ENCODE measurements at regions not wholly inside any gene's neighbourhood (a gene's known extent, or its start where the extent isn't known, plus 50 kb on each side); places are given as distances from the start of the nearest gene placed in this dataset.

- FAIRE-seq (no peak), ATAC-seq (no peak), DNase-seq (ENCODE audit: low read depth in 1 of 2, low spot score in 1 of 2) (no peak)
- H3K27ac ChIP-seq: no peak overlapping the region
- H3K4me1 ChIP-seq: no peaks in the 10 kb centered on the region
- 52% methylated on average over 11 of the region's 11 CpGs for WGBS (ENCODE audit: missing lambda C conversion rate)
- POLR2A ChIA-PET: no interaction called here
- H3K4me2 ChIP-seq: no peak overlapping the region
- no peak overlapping the region for H3K4me3 ChIP-seq
- CTCF ChIA-PET: interaction anchor here (0.8 kb wide), 1 partner anchor 273 kb away, joined by 3 read pairs; no protein-coding TSS in a partner anchor
- no peak for TF ChIP-seq FOSB (CRISPR knock-in tag; IDR thresholded peaks at IDR 0.05)
- TF ChIP-seq NR3C1 (IDR thresholded peaks at IDR 0.05): no peak
- no peak for TF ChIP-seq RNF2 (IDR thresholded peaks at IDR 0.05; ENCODE audit: borderline replicate concordance, low read depth)
- TF ChIP-seq HOXB5 (CRISPR knock-in tag; IDR thresholded peaks at IDR 0.05): no peak
- no peak for TF ChIP-seq HEYL (CRISPR knock-in tag; IDR thresholded peaks at IDR 0.05)
- TF ChIP-seq E2F6 (IDR thresholded peaks at IDR 0.05; ENCODE audit: borderline replicate concordance, low read depth): no peak
- no peak for TF ChIP-seq EHMT2 (IDR thresholded peaks at IDR 0.05; ENCODE audit: low read depth)
- no peaks in the 10 kb centered on the region for H3K9me3 ChIP-seq
These were observed 404.7 kb upstream of the PODXL start for GRCh38 chr7:131961054-131961680.

DNA sequence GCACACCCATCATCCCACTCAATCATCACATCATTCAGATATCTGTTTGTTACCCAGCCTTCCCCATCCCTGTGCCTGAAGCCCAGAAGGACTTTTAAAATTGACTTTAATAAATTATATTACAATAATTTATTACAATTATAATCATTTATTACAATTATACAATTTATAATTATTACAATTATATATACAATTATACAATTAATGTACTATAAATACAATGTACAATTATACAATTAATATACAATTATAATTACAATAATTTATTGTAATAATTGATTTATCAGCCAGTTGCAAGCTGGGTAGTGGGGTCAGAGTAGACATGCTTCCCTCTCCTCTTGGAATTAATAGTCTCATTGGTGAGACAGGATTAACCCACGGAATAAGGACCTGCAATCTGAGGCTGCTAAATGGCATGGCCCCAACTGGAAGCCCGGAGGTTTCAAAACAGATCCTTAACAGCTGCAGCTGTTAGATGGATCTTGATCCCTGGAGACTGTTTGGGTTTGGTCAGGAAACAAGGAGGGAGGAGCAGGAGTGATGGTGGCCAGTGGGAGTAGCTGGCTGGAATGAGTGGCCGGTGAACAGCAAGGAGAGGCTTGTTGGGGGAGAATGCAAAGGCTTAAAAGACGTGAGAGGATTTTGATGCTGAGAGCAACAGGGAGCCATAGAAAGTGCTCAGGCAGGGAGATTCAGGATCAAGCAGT, 402.8 kb upstream of the PODXL start:
- H3K27ac ChIP-seq: no peak overlapping the region
- H3K9me3 ChIP-seq: no peaks in the 10 kb centered on the region
- no peak overlapping the region for H3K4me3 ChIP-seq
- ChIA-PET CTCF (interaction anchor here (2.8 kb wide), 1 partner anchor 14 kb away, joined by 9 read pairs; no protein-coding TSS in a partner anchor), POLR2A (no interaction called here)
- WGBS (ENCODE audit: missing lambda C conversion rate): 72% methylated on average over 4 of the region's 4 CpGs
- no peak for FAIRE-seq
- TF ChIP-seq, protein P1, sequence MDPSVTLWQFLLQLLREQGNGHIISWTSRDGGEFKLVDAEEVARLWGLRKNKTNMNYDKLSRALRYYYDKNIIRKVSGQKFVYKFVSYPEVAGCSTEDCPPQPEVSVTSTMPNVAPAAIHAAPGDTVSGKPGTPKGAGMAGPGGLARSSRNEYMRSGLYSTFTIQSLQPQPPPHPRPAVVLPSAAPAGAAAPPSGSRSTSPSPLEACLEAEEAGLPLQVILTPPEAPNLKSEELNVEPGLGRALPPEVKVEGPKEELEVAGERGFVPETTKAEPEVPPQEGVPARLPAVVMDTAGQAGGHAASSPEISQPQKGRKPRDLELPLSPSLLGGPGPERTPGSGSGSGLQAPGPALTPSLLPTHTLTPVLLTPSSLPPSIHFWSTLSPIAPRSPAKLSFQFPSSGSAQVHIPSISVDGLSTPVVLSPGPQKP (IDR thresholded peaks at IDR 0.05; ENCODE audit: low read depth, low read length): no peak
- TF ChIP-seq SMC3 (IDR thresholded peaks at IDR 0.05) (no peak), HOXA7 (CRISPR knock-in tag; IDR thresholded peaks at IDR 0.05) (no peak), HOXB5 (CRISPR knock-in tag; IDR thresholded peaks at IDR 0.05) (no peak), RNF2 (IDR thresholded peaks at IDR 0.05; ENCODE audit: borderline replicate concordance, low read depth) (no peak), PBX3 (IDR thresholded peaks at IDR 0.05) (no peak), NPAS2 (CRISPR knock-in tag; IDR thresholded peaks at IDR 0.05; ENCODE audit: borderline replicate concordance) (no peak), CTCF (IDR thresholded peaks at IDR 0.05) (no peak), CEBPB (IDR thresholded peaks at IDR 0.05) (no peak), HDAC2 (IDR thresholded peaks at IDR 0.05) (no peak), ZC3H11A (IDR thresholded peaks at IDR 0.05) (no peak), JUNB (IDR thresholded peaks at IDR 0.05) (no peak), FOSL2 (IDR thresholded peaks at IDR 0.05) (no peak), FOSL2 (CRISPR knock-in tag; IDR thresholded peaks at IDR 0.05) (no peak), USF2 (IDR thresholded peaks at IDR 0.05) (no peak), RARB (CRISPR knock-in tag; IDR thresholded peaks at IDR 0.05) (no peak), CHD2 (IDR thresholded peaks at IDR 0.05; ENCODE audit: low read length, partially characterized antibody) (no peak), ZSCAN20 (CRISPR knock-in tag; IDR thresholded peaks at IDR 0.05) (no peak), SREBF2 (IDR thresholded peaks at IDR 0.05) (no peak), NR3C1 (IDR thresholded peaks at IDR 0.05) (no peak)
- TF ChIP-seq, protein P2, sequence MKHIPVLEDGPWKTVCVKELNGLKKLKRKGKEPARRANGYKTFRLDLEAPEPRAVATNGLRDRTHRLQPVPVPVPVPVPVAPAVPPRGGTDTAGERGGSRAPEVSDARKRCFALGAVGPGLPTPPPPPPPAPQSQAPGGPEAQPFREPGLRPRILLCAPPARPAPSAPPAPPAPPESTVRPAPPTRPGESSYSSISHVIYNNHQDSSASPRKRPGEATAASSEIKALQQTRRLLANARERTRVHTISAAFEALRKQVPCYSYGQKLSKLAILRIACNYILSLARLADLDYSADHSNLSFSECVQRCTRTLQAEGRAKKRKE (CRISPR knock-in tag; IDR thresholded peaks at IDR 0.05; ENCODE audit: low read depth): no peak
- no peak overlapping the region for H3K4me2 ChIP-seq
- H3K4me1 ChIP-seq: peaks cover under 1% of the 10 kb centered on the region; the same call in 1 of the 3 replicates
- no peak for ATAC-seq
- DNase-seq (ENCODE audit: low read depth in 1 of 2, low spot score in 1 of 2): no peak

All from A549 (cell line).